ENCODE measurements at regions not wholly inside any gene's neighbourhood (a gene's known extent, or its start where the extent isn't known, plus 50 kb on each side); places are given as distances from the start of the nearest gene placed in this dataset.

DNA sequence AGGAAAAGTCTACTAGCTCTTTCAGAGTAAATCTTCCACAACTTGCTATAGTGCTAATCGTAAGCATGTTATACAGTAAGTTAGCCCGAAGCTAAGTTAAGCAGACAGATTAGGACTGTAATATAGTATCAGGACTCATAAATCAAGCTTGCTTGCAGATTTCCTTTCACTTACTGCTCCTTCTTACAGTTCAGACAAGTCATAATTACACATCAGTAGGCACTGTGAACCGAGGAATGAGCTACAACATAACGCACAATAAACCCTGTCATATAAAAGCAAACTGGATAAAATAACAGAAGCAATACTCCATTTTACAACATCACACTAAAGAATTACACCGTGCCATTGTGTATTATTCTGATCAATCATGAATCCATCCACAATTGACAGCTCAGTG lies 832.6 kb upstream of the ZEB2 start:
- TF ChIP-seq, protein P1, sequence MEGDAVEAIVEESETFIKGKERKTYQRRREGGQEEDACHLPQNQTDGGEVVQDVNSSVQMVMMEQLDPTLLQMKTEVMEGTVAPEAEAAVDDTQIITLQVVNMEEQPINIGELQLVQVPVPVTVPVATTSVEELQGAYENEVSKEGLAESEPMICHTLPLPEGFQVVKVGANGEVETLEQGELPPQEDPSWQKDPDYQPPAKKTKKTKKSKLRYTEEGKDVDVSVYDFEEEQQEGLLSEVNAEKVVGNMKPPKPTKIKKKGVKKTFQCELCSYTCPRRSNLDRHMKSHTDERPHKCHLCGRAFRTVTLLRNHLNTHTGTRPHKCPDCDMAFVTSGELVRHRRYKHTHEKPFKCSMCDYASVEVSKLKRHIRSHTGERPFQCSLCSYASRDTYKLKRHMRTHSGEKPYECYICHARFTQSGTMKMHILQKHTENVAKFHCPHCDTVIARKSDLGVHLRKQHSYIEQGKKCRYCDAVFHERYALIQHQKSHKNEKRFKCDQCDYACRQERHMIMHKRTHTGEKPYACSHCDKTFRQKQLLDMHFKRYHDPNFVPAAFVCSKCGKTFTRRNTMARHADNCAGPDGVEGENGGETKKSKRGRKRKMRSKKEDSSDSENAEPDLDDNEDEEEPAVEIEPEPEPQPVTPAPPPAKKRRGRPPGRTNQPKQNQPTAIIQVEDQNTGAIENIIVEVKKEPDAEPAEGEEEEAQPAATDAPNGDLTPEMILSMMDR (IDR thresholded peaks at IDR 0.05) = no peak
- TF ChIP-seq POLR2A (IDR thresholded peaks at IDR 0.05) = no peak
- no peak for TF ChIP-seq POLR2AphosphoS5 (IDR thresholded peaks at IDR 0.05)
